Memory B cell (primary cell): ENCODE measurements at regions not wholly inside any gene's neighbourhood (a gene's known extent, or its start where the extent isn't known, plus 50 kb on each side); places are given as distances from the start of the nearest gene placed in this dataset.
"Not testable (repeated sequence)": the region's sequence is repeated elsewhere in the genome, so short reads cannot be mapped to it uniquely, and the experiment has no call there.

Experiments
- ATAC-seq: fragments of 150-1000 bp; cut with Tn5 transposase; 2 replicates; pipeline ENCODE4 v1.10.0; 2021; ENCODE audit warnings: low read depth, mild to moderate bottlenecking, moderate library complexity
- DNase-seq, 2 donors: peaks; one replicate each; pipeline ENCODE4 v3.0.0; 2022; ENCODE audit warnings: low spot score in 2 of 2
- H3K27ac Mint-ChIP-seq: one replicate; pipeline ENCODE4 v1.8.0; 2022; ENCODE audit warnings: mild to moderate bottlenecking, moderate library complexity, mixed read lengths
- H3K27me3 Mint-ChIP-seq: one replicate; pipeline ENCODE4 v1.8.0; 2022; ENCODE audit warnings: mixed read lengths
- H3K36me3 Mint-ChIP-seq: one replicate; pipeline ENCODE4 v1.8.0; 2022; ENCODE audit warnings: mild to moderate bottlenecking, mixed read lengths
- H3K4me1 Mint-ChIP-seq: one replicate; pipeline ENCODE4 v1.8.0; 2022; ENCODE audit warnings: mixed read lengths
- H3K4me3 Mint-ChIP-seq: one replicate; pipeline ENCODE4 v1.8.0; 2022; ENCODE audit warnings: mild to moderate bottlenecking, moderate library complexity, mixed read lengths
- H3K9me3 Mint-ChIP-seq: one replicate; pipeline ENCODE4 v1.8.0; 2022; ENCODE audit warnings: mixed read lengths

DNA sequence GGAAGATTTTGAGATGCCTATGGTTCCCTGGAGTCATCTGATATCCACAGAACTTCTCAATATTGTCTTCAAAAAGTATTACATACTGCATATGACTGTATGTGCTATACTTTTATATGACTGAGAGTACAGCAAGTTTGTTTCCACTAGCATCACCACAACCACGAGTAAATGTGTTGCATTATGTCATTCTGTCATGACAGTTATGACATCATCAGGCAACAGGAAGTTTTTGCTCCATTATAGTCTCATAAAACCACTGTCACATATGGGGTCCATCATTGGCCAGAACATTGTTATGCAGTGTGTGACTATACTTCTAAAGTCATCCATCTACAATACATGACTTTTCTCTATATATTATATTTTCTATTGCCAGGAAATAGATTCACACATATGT is 831.7 kb downstream of the SEMA5A start:
- Mint-ChIP-seq H3K4me1 (no peaks in the 10 kb centered on the region), H3K36me3 (no peaks in the 10 kb centered on the region), H3K4me3 (no peak overlapping the region), H3K27me3 (no peaks in the 10 kb centered on the region), H3K27ac (no peak overlapping the region), H3K9me3 (peaks cover 2% of the 10 kb centered on the region)
- ATAC-seq (no peak), DNase-seq (no peak)

DNA sequence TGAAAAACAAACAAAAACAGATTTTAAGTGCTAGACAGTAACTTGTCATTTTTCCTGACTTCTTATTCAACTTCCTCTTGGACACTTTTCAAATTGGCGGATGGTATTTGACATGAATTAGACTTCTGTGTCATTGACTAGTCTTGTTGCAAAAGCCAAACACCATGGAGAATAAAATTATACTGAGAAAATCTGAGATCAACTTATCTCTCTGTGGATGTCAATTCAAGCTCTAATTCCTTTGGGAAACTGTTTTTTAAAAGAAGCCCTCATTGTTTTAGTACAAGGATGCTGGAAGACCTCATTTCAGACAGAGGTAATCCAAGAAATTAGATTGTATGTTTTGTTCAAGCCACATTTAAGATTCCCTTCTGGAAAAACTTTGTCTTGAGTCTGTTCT is 831.0 kb downstream of the SEMA5A start:
- Mint-ChIP-seq H3K9me3 (peaks cover 2% of the 10 kb centered on the region), H3K36me3 (no peaks in the 10 kb centered on the region), H3K4me3 (no peak overlapping the region), H3K27ac (no peak overlapping the region), H3K27me3 (no peaks in the 10 kb centered on the region), H3K4me1 (no peaks in the 10 kb centered on the region)
- no peak for ATAC-seq
- DNase-seq: no peak

DNA sequence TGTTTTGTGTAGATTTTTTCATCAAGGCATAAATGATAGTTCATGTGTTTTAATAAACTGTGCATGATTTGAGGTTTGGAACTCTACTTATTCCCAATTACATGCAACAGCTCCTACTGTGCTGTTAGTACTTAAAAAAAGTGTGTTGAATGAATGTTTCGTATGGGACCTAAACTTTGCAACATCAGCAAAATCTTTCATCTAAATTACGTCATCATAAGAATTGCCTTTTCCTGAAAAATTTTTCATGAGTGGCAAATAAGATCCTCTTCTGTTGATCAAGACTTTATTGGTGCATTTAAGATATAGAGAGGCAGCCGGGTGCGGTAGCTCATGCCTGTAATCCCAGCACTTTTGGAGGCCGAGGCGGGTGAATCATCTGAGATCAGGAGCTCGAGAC is 826.1 kb downstream of the SEMA5A start:
- peaks cover 2% of the 10 kb centered on the region for H3K9me3 Mint-ChIP-seq
- H3K4me3 Mint-ChIP-seq: no peak overlapping the region
- H3K4me1 Mint-ChIP-seq: no peaks in the 10 kb centered on the region
- ATAC-seq: no peak
- DNase-seq: no peak
- no peaks in the 10 kb centered on the region for H3K36me3 Mint-ChIP-seq
- H3K27ac Mint-ChIP-seq: no peak overlapping the region
- H3K27me3 Mint-ChIP-seq: no peaks in the 10 kb centered on the region

DNA sequence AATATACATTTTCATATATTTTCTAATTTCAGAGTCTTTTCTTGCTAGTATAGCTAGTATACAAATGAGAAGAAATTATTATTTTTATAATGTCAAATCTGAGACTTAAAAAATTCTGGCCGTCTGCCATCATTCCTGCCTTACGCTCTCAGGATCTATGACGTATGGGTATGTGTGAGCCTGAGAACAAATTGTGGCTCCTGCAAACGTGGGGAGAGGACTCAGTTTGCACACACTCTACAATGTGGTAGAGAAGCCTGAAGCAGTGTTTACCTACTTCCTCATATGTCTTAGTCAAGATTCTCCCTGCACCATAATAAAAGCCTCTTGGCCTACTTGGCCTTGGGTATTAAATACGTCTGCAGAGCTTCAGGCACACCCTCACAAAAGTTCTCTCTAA is 825.4 kb downstream of the SEMA5A start:
- H3K27me3 Mint-ChIP-seq: no peaks in the 10 kb centered on the region
- H3K4me1 Mint-ChIP-seq: no peaks in the 10 kb centered on the region
- no peaks in the 10 kb centered on the region for H3K36me3 Mint-ChIP-seq
- DNase-seq: no peak
- H3K9me3 Mint-ChIP-seq: peaks cover 2% of the 10 kb centered on the region
- no peak overlapping the region for H3K4me3 Mint-ChIP-seq
- ATAC-seq: no peak
- H3K27ac Mint-ChIP-seq: no peak overlapping the region

DNA sequence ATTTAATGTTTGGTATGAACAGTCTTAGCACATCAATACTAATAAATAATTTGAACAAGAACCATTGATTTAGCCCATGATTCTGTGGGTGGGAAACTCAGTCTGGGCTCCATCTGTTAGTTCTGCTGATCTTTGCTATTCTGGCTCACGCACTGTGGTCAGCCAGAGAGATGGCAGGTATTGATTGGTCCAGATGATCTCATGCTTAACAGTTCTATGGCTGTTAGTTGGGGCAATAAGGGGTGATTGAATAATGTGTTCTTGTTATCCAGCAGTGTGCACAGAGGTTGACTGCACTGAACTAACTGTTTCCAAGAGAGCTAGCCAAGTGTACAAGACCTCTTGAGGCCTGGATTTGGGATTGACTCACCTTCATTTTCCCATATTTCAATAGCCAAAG is 824.3 kb downstream of the SEMA5A start:
- H3K27me3 Mint-ChIP-seq: no peaks in the 10 kb centered on the region
- DNase-seq (no peak), ATAC-seq (no peak)
- no peak overlapping the region for H3K4me3 Mint-ChIP-seq
- H3K36me3 Mint-ChIP-seq: no peaks in the 10 kb centered on the region
- H3K4me1 Mint-ChIP-seq: no peaks in the 10 kb centered on the region
- H3K27ac Mint-ChIP-seq: no peak overlapping the region
- peaks cover 2% of the 10 kb centered on the region for H3K9me3 Mint-ChIP-seq

DNA sequence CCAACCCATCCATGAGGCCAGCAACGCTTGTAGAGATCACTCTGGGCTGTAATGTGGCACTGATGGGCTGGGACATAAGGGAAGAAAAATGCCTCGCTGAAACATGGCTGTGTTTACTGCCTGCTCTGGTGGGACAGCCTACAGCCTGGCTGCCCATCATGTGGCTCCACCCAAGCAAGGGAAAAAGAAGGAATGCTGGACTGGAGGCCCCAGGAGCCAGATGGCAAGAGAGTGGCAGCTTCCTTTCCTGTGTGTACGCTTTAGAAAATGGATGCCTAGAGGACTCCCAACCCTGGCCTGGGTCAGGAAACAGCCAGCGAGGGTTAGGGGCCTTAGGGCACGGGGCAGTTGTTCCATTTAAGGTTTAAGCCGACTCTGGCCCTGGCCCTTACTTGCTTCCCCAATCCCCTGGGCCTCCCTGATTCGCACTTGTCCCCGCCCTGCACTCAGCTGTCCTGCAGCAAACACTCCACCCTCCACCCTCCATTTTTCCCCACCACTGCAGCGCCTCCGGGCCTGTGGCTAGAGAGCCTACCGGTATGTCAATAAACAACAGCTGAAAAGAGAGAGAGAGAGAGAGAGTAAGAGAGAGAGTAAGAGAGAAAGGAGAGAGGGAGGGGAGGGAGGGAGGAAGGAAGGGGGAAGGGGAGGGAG is 819.4 kb downstream of the SEMA5A start:
- Mint-ChIP-seq H3K4me3 (no peak overlapping the region), H3K27ac (no peak overlapping the region), H3K36me3 (no peaks in the 10 kb centered on the region), H3K9me3 (no peaks in the 10 kb centered on the region), H3K4me1 (no peaks in the 10 kb centered on the region), H3K27me3 (no peaks in the 10 kb centered on the region)
- ATAC-seq (no peak), DNase-seq (no peak)

DNA sequence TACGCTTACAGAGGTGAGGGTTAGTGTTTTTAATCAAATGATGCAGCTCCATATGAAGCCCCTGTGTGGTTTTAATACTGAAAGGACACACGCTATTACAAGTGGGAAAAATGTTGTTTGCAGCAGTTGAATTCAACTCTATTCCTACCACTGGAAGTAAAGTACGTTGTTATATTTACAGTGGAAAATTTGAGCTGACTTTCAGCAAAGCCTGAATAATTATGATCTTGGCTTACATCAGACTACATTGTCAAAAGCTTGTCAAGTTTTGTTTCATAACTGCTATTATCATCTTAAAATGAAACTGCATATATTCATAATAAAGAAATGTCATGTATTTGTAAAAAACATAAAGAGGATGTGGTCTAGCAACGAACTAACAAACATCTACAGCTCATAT is 818.5 kb downstream of the SEMA5A start:
- Mint-ChIP-seq H3K4me1 (no peaks in the 10 kb centered on the region), H3K9me3 (no peaks in the 10 kb centered on the region), H3K4me3 (no peak overlapping the region), H3K27ac (no peak overlapping the region), H3K36me3 (no peaks in the 10 kb centered on the region), H3K27me3 (no peaks in the 10 kb centered on the region)
- ATAC-seq (no peak), DNase-seq (no peak)

DNA sequence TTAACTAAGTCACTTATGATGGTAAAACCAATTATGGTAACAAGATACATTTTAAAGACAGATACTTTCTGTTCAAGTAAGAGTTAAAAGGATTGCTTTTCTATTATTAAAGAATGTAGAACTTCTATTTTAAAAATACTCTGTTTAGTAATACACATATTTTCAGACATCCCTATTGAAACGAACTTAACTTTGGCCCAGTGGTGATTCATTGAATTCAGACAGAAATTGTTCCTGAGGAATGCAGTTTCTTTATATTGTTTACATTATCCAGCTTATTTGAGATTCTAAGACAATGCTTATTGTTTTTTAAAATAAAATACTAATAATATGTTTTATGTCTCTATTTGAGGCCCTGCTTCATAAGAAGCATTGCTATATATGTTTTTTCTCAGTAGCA is 816.4 kb downstream of the SEMA5A start:
- DNase-seq: no peak
- H3K27me3 Mint-ChIP-seq: no peaks in the 10 kb centered on the region
- no peak for ATAC-seq
- no peaks in the 10 kb centered on the region for H3K36me3 Mint-ChIP-seq
- no peaks in the 10 kb centered on the region for H3K4me1 Mint-ChIP-seq
- H3K4me3 Mint-ChIP-seq: no peak overlapping the region
- H3K27ac Mint-ChIP-seq: no peak overlapping the region
- no peaks in the 10 kb centered on the region for H3K9me3 Mint-ChIP-seq

DNA sequence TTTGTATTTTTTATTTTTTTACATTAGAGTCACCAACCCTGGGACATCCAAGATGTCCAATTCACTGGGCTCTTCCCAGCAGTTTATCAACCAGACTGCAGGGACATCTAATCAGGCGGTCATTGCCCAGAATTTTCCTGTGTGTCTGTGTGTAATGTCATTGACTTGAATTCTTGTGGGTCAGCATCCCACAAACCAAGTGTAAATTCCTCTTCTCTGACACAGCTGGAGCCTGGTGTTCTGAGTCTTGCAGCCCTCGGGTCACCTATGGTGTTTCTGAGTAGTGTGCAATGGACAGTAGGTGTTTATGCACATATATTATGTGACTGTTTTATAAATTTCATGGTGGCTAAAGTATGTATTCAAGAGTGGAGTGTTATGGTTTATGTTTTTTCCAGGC is 815.7 kb downstream of the SEMA5A start:
- no peaks in the 10 kb centered on the region for H3K4me1 Mint-ChIP-seq
- H3K36me3 Mint-ChIP-seq: no peaks in the 10 kb centered on the region
- no peak overlapping the region for H3K27ac Mint-ChIP-seq
- H3K4me3 Mint-ChIP-seq: no peak overlapping the region
- H3K27me3 Mint-ChIP-seq: no peaks in the 10 kb centered on the region
- no peaks in the 10 kb centered on the region for H3K9me3 Mint-ChIP-seq
- ATAC-seq (no peak), DNase-seq (no peak)

DNA sequence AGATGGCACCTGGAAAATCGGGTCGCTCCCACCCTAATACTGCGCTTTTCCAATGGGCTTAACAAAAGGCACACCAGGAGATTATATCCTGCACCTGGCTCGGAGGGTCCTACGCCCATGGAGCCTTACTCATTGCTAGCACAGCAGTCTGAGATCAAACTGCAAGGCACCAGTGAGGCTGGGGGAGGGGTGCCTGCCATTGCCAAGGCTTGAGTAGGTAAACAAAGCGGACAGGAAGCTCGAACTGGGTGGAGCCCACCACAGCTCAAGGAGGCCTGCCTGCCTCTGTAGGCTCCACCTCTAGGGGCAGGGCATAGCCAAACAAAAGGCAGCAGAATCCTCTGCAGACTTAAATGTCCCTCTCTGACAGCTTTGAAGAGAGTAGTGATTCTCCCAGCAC is 814.8 kb downstream of the SEMA5A start:
- not testable (repeated sequence) for ATAC-seq, H3K4me3 Mint-ChIP-seq, H3K4me1 Mint-ChIP-seq, H3K9me3 Mint-ChIP-seq, DNase-seq, H3K36me3 Mint-ChIP-seq, H3K27ac Mint-ChIP-seq, H3K27me3 Mint-ChIP-seq

DNA sequence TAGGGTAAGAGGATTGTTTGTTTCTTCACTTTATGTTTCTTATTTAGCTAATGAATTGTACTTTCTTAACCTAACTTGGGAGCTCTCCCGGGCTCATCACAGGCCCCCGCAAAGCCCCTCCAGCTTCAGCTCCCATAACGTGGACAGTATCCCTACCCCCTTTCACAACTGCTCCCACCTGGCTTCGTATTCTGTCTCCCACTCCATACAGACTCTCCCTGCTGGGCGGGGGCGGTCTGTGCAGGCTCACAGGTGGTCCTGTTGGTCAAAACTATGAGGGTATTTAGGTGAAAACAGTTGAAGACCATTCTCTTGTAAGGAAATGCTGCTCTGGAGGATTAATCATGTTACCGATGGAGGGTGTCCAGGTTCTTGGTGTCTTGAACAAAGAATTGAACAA is 805.3 kb downstream of the SEMA5A start:
- Mint-ChIP-seq H3K4me1 (no peaks in the 10 kb centered on the region), H3K36me3 (no peaks in the 10 kb centered on the region), H3K4me3 (no peak overlapping the region), H3K27me3 (no peaks in the 10 kb centered on the region), H3K27ac (no peak overlapping the region), H3K9me3 (peaks cover 4% of the 10 kb centered on the region)
- DNase-seq: no peak
- ATAC-seq: no peak

DNA sequence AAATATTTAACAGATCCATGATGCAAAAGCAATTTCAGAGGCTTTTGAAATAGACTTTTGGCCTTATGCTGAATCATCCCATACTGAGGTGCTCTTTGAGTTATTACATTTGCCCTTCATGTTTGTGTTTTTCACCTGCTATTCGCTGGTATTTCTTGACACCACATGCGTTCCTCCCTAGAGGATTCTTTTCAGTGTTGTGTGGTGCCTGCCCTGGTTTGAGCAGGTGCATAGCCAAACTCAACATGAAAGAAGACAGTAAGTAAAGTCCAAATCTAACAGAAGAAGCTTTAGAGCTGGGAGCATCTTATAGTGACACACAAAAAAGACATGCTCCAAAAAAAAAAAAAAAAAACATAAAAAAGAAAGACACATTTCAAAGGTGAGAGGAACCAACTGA is 796.3 kb downstream of the SEMA5A start:
- H3K27ac Mint-ChIP-seq: no peak overlapping the region
- H3K4me1 Mint-ChIP-seq: no peaks in the 10 kb centered on the region
- ATAC-seq: no peak
- H3K9me3 Mint-ChIP-seq: peaks cover 2% of the 10 kb centered on the region
- no peaks in the 10 kb centered on the region for H3K36me3 Mint-ChIP-seq
- no peaks in the 10 kb centered on the region for H3K27me3 Mint-ChIP-seq
- DNase-seq: no peak
- no peak overlapping the region for H3K4me3 Mint-ChIP-seq

DNA sequence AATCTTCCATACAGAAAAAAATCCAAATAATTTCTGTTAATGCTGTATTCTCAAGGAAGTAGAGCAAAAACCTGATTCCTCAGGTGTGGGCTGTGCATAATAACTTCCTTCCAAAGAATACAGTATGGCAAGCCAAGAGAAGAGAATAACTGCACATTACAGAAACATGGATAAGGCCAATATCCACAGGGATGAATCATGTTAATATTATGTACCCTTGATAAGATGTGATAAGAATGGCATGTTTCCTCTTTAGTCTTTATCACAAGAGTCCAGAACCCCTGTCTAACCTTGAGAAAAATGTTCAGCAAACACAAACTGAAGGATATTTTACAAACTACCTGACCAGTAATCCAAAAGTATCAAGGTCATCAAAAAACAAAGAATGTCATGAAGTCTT is 795.8 kb downstream of the SEMA5A start:
- no peaks in the 10 kb centered on the region for H3K36me3 Mint-ChIP-seq
- no peak for DNase-seq
- no peak overlapping the region for H3K4me3 Mint-ChIP-seq
- H3K4me1 Mint-ChIP-seq: no peaks in the 10 kb centered on the region
- peaks cover 3% of the 10 kb centered on the region for H3K9me3 Mint-ChIP-seq
- no peak overlapping the region for H3K27ac Mint-ChIP-seq
- no peaks in the 10 kb centered on the region for H3K27me3 Mint-ChIP-seq
- no peak for ATAC-seq

DNA sequence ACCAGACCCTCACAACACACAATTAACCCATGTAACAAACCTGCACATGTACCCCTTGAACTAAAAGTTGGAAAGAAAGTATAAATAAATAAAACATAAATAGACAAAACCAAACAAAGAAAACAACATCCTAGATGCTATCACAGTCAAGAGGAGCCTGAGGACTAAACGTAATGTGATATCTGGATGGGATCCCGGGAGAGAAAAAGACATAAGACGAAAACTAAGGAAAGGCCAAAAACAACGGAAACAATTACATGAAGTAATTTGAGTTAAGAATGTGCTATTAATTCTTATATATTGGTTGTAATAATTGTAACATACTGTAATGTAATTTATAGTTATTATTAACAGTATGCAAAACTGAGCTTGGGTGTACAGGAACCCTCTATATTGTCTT is 793.9 kb downstream of the SEMA5A start:
- H3K36me3 Mint-ChIP-seq: no peaks in the 10 kb centered on the region
- no peak overlapping the region for H3K27ac Mint-ChIP-seq
- no peak overlapping the region for H3K4me3 Mint-ChIP-seq
- H3K4me1 Mint-ChIP-seq: no peaks in the 10 kb centered on the region
- H3K9me3 Mint-ChIP-seq: peaks cover 3% of the 10 kb centered on the region
- H3K27me3 Mint-ChIP-seq: no peaks in the 10 kb centered on the region
- DNase-seq: no peak
- ATAC-seq: no peak

DNA sequence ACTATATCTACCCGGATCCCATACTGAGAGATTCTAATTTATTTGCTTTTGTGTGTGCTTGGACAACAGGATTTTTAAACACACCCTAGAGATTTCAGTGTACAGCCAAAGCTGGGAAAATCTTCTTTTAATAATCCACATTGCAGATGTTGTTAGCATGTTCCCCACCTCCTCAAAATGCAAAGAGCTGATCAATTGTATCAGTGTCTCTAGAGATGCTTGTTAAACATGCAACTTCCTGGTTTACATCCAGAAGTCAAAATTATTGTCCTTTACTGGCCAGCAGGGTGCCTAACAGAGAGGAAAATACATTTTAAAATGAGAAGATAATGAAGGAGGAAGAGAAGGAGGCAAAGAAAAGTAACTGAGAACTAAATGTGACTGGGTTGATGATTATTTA is 793.3 kb downstream of the SEMA5A start:
- DNase-seq: no peak
- Mint-ChIP-seq H3K27me3 (no peaks in the 10 kb centered on the region), H3K27ac (no peak overlapping the region), H3K4me3 (no peak overlapping the region), H3K4me1 (no peaks in the 10 kb centered on the region), H3K9me3 (peaks cover 3% of the 10 kb centered on the region), H3K36me3 (no peaks in the 10 kb centered on the region)
- no peak for ATAC-seq
